ENCODE measurements at regions not wholly inside any gene's neighbourhood (a gene's known extent, or its start where the extent isn't known, plus 50 kb on each side); places are given as distances from the start of the nearest gene placed in this dataset.

- no peak for DNase-seq (ENCODE audit: low read depth)
- no peak overlapping the region for H3K4me3 ChIP-seq (ENCODE audit: low read depth, low read length)
- peak; percentile 61 for TF ChIP-seq CTCF (conservative IDR thresholded peaks at IDR 0.05; ENCODE audit: low read depth, low read length)
Observed at GRCh38 chr4:24476282-24476681, 108.1 kb downstream of the DHX15 start.

GRCh38 chr4:24475756-24476155 is 108.6 kb downstream of the DHX15 start:
- no peak for DNase-seq (ENCODE audit: low read depth)
- H3K4me3 ChIP-seq (ENCODE audit: low read depth, low read length) = no peak overlapping the region
- TF ChIP-seq CTCF (conservative IDR thresholded peaks at IDR 0.05; ENCODE audit: low read depth, low read length) = no peak

- TF ChIP-seq CTCF (conservative IDR thresholded peaks at IDR 0.05; ENCODE audit: low read depth, low read length) = no peak
- peak overlapping the region; percentile 64 for H3K4me3 ChIP-seq (ENCODE audit: low read depth, low read length)
- DNase-seq (ENCODE audit: low read depth) = no peak
Observed at GRCh38 chr4:24473309-24473721, 111.0 kb downstream of the DHX15 start.

GRCh38 chr4:24472514-24473308 is 111.6 kb downstream of the DHX15 start:
- TF ChIP-seq CTCF (conservative IDR thresholded peaks at IDR 0.05; ENCODE audit: low read depth, low read length) = peak; percentile 69
- DNase-seq (ENCODE audit: low read depth) = no peak
- H3K4me3 ChIP-seq (ENCODE audit: low read depth, low read length) = peak overlapping the region; percentile 64

- no peak for TF ChIP-seq CTCF (conservative IDR thresholded peaks at IDR 0.05; ENCODE audit: low read depth, low read length)
- no peak for DNase-seq (ENCODE audit: low read depth)
- H3K4me3 ChIP-seq (ENCODE audit: low read depth, low read length) = peak overlapping the region; percentile 64
Observed at GRCh38 chr4:24472161-24472510, 112.2 kb downstream of the DHX15 start.

GRCh38 chr4:24471486-24472160 is 112.7 kb downstream of the DHX15 start:
- no peak for TF ChIP-seq CTCF (conservative IDR thresholded peaks at IDR 0.05; ENCODE audit: low read depth, low read length)
- H3K4me3 ChIP-seq (ENCODE audit: low read depth, low read length) = peak overlapping the region; percentile 64
- DNase-seq (ENCODE audit: low read depth) = no peak

Data from epithelial cell of proximal tubule (primary cell).